ENCODE measurements at regions not wholly inside any gene's neighbourhood (a gene's known extent, or its start where the extent isn't known, plus 50 kb on each side); places are given as distances from the start of the nearest gene placed in this dataset.

DNA sequence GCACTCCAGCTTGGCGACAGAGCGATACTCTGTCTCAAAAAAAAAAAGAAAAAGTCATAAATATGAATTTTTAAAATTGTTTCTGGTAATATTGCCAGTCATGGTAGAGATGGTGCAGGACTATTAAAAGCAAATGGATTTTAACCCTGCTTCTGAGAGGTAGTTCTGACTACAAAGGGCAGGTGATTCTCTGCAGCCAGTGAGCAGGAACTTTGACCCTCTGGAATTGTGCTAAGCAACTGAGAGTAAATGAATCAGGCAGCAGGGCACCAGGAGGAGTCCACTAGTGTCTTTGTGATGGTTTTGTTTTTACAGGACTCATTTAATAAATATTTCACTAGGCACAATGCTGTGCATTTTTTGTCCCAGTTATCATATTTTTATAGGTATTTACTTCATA lies 781.2 kb downstream of the TLE4 start:
- Histone ChIP-seq H3K4me2 (no peak overlapping the region), H2AFZ (no peak overlapping the region), H3K27me3 (ENCODE audit: insufficient read depth, low read depth) (no peaks in the 10 kb centered on the region), H3K9me3 (ENCODE audit: insufficient read depth, low read depth) (no peaks in the 10 kb centered on the region), H4K20me1 (ENCODE audit: insufficient read depth) (no peaks in the 10 kb centered on the region), H3K27ac (no peak overlapping the region), H3K9me2 (ENCODE audit: insufficient read depth) (no peaks in the 10 kb centered on the region), H3K4me1 (replicated peaks; ENCODE audit: insufficient read depth) (no peaks in the 10 kb centered on the region), H3F3A (ENCODE audit: insufficient read depth, low read depth) (no peaks in the 10 kb centered on the region), H3K36me3 (ENCODE audit: low read depth) (no peaks in the 10 kb centered on the region), H3K4me3 (no peak overlapping the region), H3K79me2 (ENCODE audit: low read depth) (no peaks in the 10 kb centered on the region)
- intact Hi-C loops (cut with micrococcal nuclease; ENCODE audit: unreplicated experiment) = no loop called here
- BruUV-seq (replicated peaks) = no TSS peak
- TF ChIP-seq, protein P1, sequence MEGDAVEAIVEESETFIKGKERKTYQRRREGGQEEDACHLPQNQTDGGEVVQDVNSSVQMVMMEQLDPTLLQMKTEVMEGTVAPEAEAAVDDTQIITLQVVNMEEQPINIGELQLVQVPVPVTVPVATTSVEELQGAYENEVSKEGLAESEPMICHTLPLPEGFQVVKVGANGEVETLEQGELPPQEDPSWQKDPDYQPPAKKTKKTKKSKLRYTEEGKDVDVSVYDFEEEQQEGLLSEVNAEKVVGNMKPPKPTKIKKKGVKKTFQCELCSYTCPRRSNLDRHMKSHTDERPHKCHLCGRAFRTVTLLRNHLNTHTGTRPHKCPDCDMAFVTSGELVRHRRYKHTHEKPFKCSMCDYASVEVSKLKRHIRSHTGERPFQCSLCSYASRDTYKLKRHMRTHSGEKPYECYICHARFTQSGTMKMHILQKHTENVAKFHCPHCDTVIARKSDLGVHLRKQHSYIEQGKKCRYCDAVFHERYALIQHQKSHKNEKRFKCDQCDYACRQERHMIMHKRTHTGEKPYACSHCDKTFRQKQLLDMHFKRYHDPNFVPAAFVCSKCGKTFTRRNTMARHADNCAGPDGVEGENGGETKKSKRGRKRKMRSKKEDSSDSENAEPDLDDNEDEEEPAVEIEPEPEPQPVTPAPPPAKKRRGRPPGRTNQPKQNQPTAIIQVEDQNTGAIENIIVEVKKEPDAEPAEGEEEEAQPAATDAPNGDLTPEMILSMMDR (conservative IDR thresholded peaks at IDR 0.05) = no peak
- no peak for TF ChIP-seq EZH2 (IDR thresholded peaks at IDR 0.05; ENCODE audit: low read depth)
- POLR2A ChIA-PET (ENCODE audit: unreplicated experiment) = no interaction called here
- DNase-seq = no peak
- CTCF ChIA-PET = no interaction called here

DNA sequence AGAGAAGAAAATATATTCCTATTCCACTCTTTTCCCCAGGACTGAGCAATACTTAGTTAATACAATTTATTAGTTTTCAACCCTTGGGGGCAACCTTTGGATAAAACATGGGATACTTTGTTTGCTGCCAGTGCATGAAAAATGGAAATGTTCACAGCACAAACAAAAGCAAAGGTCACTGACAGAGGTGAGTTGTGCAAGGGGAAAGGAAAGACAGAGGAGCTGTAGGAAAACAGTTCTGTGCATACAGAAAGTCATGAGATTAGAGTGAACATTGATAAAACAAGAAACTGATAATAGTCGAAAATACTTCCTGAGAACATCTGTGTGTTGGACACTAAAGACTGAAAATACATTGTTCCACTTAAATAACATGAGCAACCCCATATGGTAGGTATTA lies 779.8 kb downstream of the TLE4 start:
- TF ChIP-seq, protein P1 (conservative IDR thresholded peaks at IDR 0.05) = no peak
- TF ChIP-seq EZH2 (IDR thresholded peaks at IDR 0.05; ENCODE audit: low read depth) = no peak
- BruUV-seq (replicated peaks) = no TSS peak
- POLR2A ChIA-PET (ENCODE audit: unreplicated experiment) = no interaction called here

DNA sequence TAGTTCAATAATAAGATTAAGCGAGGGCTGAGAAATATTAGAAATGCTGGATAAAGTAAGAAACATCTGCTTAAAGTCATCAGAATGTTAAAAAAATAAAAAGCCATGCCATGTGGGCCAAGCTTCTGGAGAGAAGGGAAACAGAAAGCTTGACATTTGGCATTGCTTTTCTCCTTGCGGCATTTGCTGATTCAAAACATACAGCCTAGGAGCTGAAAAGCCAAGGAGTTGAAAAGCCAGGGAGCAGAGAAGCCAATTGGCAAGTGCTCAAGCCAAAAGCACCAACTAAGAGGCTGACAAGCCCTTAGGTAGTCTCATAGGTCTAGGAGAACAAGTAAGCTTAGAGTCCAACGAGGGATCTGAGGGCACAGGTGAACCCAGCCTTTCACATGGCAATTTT lies 754.3 kb downstream of the TLE4 start:
- no peak overlapping the region for H2AFZ ChIP-seq
- no peak overlapping the region for H3K27ac ChIP-seq
- no peak for TF ChIP-seq EZH2 (IDR thresholded peaks at IDR 0.05; ENCODE audit: low read depth)
- TF ChIP-seq, protein P1 (conservative IDR thresholded peaks at IDR 0.05) = no peak
- no peaks in the 10 kb centered on the region for H3K9me2 ChIP-seq (ENCODE audit: insufficient read depth)
- H3K9me3 ChIP-seq (ENCODE audit: insufficient read depth, low read depth) = no peaks in the 10 kb centered on the region
- H3K27me3 ChIP-seq (ENCODE audit: insufficient read depth, low read depth) = no peaks in the 10 kb centered on the region
- no peak for DNase-seq
- ChIA-PET CTCF (no interaction called here), POLR2A (ENCODE audit: unreplicated experiment) (no interaction called here)
- BruUV-seq (replicated peaks) = no TSS peak
- H3K4me3 ChIP-seq = no peak overlapping the region
- no peak overlapping the region for H3K4me2 ChIP-seq
- H3F3A ChIP-seq (ENCODE audit: insufficient read depth, low read depth) = no peaks in the 10 kb centered on the region
- no peaks in the 10 kb centered on the region for H4K20me1 ChIP-seq (ENCODE audit: insufficient read depth)
- intact Hi-C loops (cut with micrococcal nuclease; ENCODE audit: unreplicated experiment) = no loop called here
- no peaks in the 10 kb centered on the region for H3K36me3 ChIP-seq (ENCODE audit: low read depth)
- H3K4me1 ChIP-seq (replicated peaks; ENCODE audit: insufficient read depth) = no peaks in the 10 kb centered on the region
- no peaks in the 10 kb centered on the region for H3K79me2 ChIP-seq (ENCODE audit: low read depth)

More for the DNA sequence above, 779.8 kb downstream of the TLE4 start:
- Histone ChIP-seq H3K9me2 (ENCODE audit: insufficient read depth) (no peaks in the 10 kb centered on the region), H4K20me1 (ENCODE audit: insufficient read depth) (no peaks in the 10 kb centered on the region), H3K79me2 (ENCODE audit: low read depth) (no peaks in the 10 kb centered on the region), H3K4me2 (no peak overlapping the region), H3K27ac (no peak overlapping the region), H2AFZ (no peak overlapping the region), H3K9me3 (ENCODE audit: insufficient read depth, low read depth) (no peaks in the 10 kb centered on the region), H3K36me3 (ENCODE audit: low read depth) (no peaks in the 10 kb centered on the region), H3K27me3 (ENCODE audit: insufficient read depth, low read depth) (no peaks in the 10 kb centered on the region), H3F3A (ENCODE audit: insufficient read depth, low read depth) (no peaks in the 10 kb centered on the region), H3K4me1 (replicated peaks; ENCODE audit: insufficient read depth) (no peaks in the 10 kb centered on the region), H3K4me3 (no peak overlapping the region)
- CTCF ChIA-PET = no interaction called here
- intact Hi-C loops (cut with micrococcal nuclease; ENCODE audit: unreplicated experiment) = no loop called here
- DNase-seq = no peak
